AG09309 (cell line): ENCODE measurements at regions not wholly inside any gene's neighbourhood (a gene's known extent, or its start where the extent isn't known, plus 50 kb on each side); places are given as distances from the start of the nearest gene placed in this dataset.
A peak's percentile ranks its signal among the peaks of the same experiment; 100 is the strongest.
"Not testable (repeated sequence)": the region's sequence is repeated elsewhere in the genome, so short reads cannot be mapped to it uniquely, and the experiment has no call there.

Experiments
- DNase-seq: peaks from one replicate; pipeline ENCODE4 v3.0.0-alpha.2; 2010; ENCODE audit warnings: low read depth
- H3K4me3 ChIP-seq: 2 replicates; pipeline ENCODE4 v1.5.1; 2011; ENCODE audit warnings: mild to moderate bottlenecking, low read depth, low read length, moderate library complexity; ENCODE audit not compliant: control insufficient read depth
- CTCF ChIP-seq: IDR thresholded peaks from 2 replicates; pipeline ENCODE4 v1.5.1; 2011; ENCODE audit warnings: mild to moderate bottlenecking, low read depth, low read length, inconsistent platforms; ENCODE audit not compliant: insufficient read depth, control insufficient read depth; ENCODE audit errors: missing control alignments

GRCh38 chr12:90729736-90730135, 225.2 kb downstream of the CCER1 start:
- DNase-seq = no peak

GRCh38 chr12:90712671-90713070, 242.3 kb downstream of the CCER1 start:
- DNase-seq = no peak
- H3K4me3 ChIP-seq = no peak overlapping the region
- TF ChIP-seq CTCF = no peak

More at GRCh38 chr12:90729736-90730135, 225.2 kb downstream of the CCER1 start:
- H3K4me3 ChIP-seq = no peak overlapping the region
- TF ChIP-seq CTCF = no peak

DNA sequence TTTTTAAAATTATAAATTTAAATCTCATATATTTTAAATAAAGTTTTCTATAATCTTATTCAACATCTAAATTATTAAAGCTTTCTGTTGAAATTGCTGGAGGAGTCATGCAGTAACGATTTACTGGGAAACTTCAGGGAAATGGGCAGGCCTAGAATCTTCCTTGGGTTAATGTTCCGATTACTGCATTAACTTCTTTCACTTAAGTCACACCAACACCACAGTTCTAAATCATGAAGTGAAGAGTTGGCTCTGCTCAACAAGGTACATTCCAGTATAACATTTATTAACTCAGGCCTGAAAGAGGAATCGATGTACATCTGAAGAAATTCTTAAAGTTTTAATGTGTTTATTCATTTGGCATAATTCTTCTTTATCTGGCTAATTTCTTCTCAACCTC, 244.3 kb downstream of the CCER1 start:
- H3K4me3 ChIP-seq = no peak overlapping the region
- DNase-seq = no peak
- TF ChIP-seq CTCF = no peak

DNA sequence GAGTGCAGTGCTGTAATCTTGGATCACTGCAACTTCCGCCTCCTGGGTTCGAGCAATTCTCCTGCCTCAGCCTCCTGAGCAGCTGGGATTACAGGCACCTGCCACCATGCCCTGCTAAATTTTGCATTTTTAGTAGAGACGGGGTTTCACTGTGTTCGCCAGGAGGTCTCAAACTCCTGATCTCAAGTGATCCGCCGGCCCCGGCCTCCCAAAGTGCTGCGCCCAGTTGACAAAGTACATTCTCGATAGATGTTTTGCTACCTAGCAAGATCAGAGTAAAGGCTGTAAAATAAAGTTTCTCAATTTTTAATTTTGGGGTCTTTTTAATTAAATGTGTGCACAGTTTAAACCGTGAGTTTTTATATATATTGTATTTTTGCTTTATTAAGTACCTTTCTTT, 248.9 kb downstream of the CCER1 start:
- DNase-seq = no peak
- H3K4me3 ChIP-seq = no peak overlapping the region
- TF ChIP-seq CTCF = no peak

GRCh38 chr12:90695415-90695814, 259.6 kb downstream of the CCER1 start:
- peak; percentile 34 for TF ChIP-seq CTCF
- no peak for DNase-seq
- H3K4me3 ChIP-seq = no peak overlapping the region

GRCh38 chr12:90690120-90690519, 264.9 kb downstream of the CCER1 start:
- no peak for TF ChIP-seq CTCF
- DNase-seq = no peak
- H3K4me3 ChIP-seq = no peak overlapping the region

GRCh38 chr12:90687682-90688081, 267.3 kb downstream of the CCER1 start:
- H3K4me3 ChIP-seq, DNase-seq: not testable (repeated sequence)
